GM23338 (cell line): ENCODE measurements at regions not wholly inside any gene's neighbourhood (a gene's known extent, or its start where the extent isn't known, plus 50 kb on each side); places are given as distances from the start of the nearest gene placed in this dataset.

Source experiments
- ATAC-seq: fragments of 200-7000 bp; cut with Tn5 transposase; 3 replicates; pipeline ENCODE4 v1.9.1; 2020
- DNase-seq: peaks from one replicate; pipeline ENCODE4 v3.0.0-alpha.2; 2015; ENCODE audit warnings: low spot score
- H2AFZ ChIP-seq: fragments of 200-600 bp; sonication (generic); 2 replicates; pipeline ENCODE4 v1.8.0; 2016; ENCODE audit warnings: antibody characterized with exemption, mild to moderate bottlenecking, moderate library complexity
- H3F3A ChIP-seq: fragments of 200-600 bp; sonication (generic); replicated peaks from 2 replicates; pipeline ENCODE4 v1.8.0; 2017; ENCODE audit warnings: antibody characterized with exemption, mixed run types, low read depth
- H3K27ac ChIP-seq: fragments of 200-600 bp; sonication (generic); 2 replicates; pipeline ENCODE4 v1.6.1; 2016; ENCODE audit warnings: low read depth
- H3K27me3 ChIP-seq: fragments of 200-600 bp; sonication (generic); 2 replicates; pipeline ENCODE4 v1.8.0; 2016; ENCODE audit warnings: mild to moderate bottlenecking, mixed run types, moderate library complexity; ENCODE audit not compliant: insufficient read depth
- H3K36me3 ChIP-seq: fragments of 200-600 bp; sonication (generic); 2 replicates; pipeline ENCODE4 v1.8.0; 2016; ENCODE audit warnings: mild to moderate bottlenecking; ENCODE audit not compliant: insufficient read depth
- H3K4me1 ChIP-seq: fragments of 200-600 bp; sonication (generic); 2 replicates; pipeline ENCODE4 v1.8.0; 2016; ENCODE audit warnings: mild to moderate bottlenecking, moderate library complexity; ENCODE audit not compliant: insufficient read depth
- H3K4me2 ChIP-seq: fragments of 200-600 bp; sonication (generic); 2 replicates; pipeline ENCODE4 v1.7.1; 2017; ENCODE audit warnings: mixed run types
- H3K4me3 ChIP-seq: fragments of 200-600 bp; sonication (generic); 2 replicates; pipeline ENCODE4 v1.6.1; 2016; ENCODE audit warnings: mixed run types
- H3K79me2 ChIP-seq: fragments of 200-600 bp; sonication (generic); replicated peaks from 2 replicates; pipeline ENCODE4 v1.8.0; 2017; ENCODE audit warnings: mild to moderate bottlenecking; ENCODE audit not compliant: insufficient read depth
- H3K9me2 ChIP-seq: fragments of 200-600 bp; sonication (generic); 2 replicates; pipeline ENCODE4 v1.8.0; 2017; ENCODE audit not compliant: insufficient read depth
- H4K20me1 ChIP-seq: fragments of 200-600 bp; sonication (generic); replicated peaks from 2 replicates; pipeline ENCODE4 v1.8.0; 2017; ENCODE audit warnings: mild to moderate bottlenecking; ENCODE audit not compliant: insufficient read depth
- H3K27ac Mint-ChIP-seq: 2 replicates; pipeline ENCODE4 v1.8.0; 2020; ENCODE audit warnings: inconsistent platforms, mild to moderate bottlenecking, moderate library complexity, mixed read lengths
- H3K27me3 Mint-ChIP-seq: 3 replicates; pipeline ENCODE4 v1.8.0; 2022; ENCODE audit warnings: low read depth, mild to moderate bottlenecking, moderate library complexity, mixed read lengths, inconsistent platforms; ENCODE audit not compliant: insufficient read depth, poor library complexity
- H3K36me3 Mint-ChIP-seq: 3 replicates; pipeline ENCODE4 v1.8.0; 2021; ENCODE audit warnings: low read depth, mild to moderate bottlenecking, inconsistent platforms, moderate library complexity, mixed read lengths
- H3K4me1 Mint-ChIP-seq: 3 replicates; pipeline ENCODE4 v1.8.0; 2020; ENCODE audit warnings: mild to moderate bottlenecking, inconsistent platforms, mixed read lengths
- H3K4me3 Mint-ChIP-seq: 3 replicates; pipeline ENCODE4 v1.8.0; 2021; ENCODE audit warnings: moderate library complexity, mild to moderate bottlenecking, inconsistent platforms, mixed read lengths
- H3K9me3 Mint-ChIP-seq: 3 replicates; pipeline ENCODE4 v1.8.0; 2020; ENCODE audit warnings: moderate library complexity, mild to moderate bottlenecking, inconsistent platforms, mixed read lengths
- CREB1 ChIP-seq: fragments of 250-450 bp; sonication (Bioruptor Pico); IDR thresholded peaks from 2 replicates; pipeline ENCODE4 v1.5.0; 2020; ENCODE audit warnings: low read depth, mild to moderate bottlenecking, moderate library complexity
- EZH2 ChIP-seq: fragments of 200-600 bp; sonication (generic); IDR thresholded peaks from one replicate; pipeline ENCODE4 v1.8.0; 2017; ENCODE audit warnings: antibody characterized with exemption, mild to moderate bottlenecking, low read depth; ENCODE audit not compliant: unreplicated experiment
- EZH2phosphoT487 ChIP-seq: fragments of 200-600 bp; sonication (generic); IDR thresholded peaks from one replicate; pipeline ENCODE4 v1.8.1; 2018; ENCODE audit warnings: antibody characterized with exemption; ENCODE audit not compliant: unreplicated experiment
- JUNB ChIP-seq: IDR thresholded peaks from one replicate; pipeline ENCODE4 v1.6.1; 2016; ENCODE audit warnings: antibody characterized with exemption; ENCODE audit not compliant: unreplicated experiment
- NANOG ChIP-seq: IDR thresholded peaks from 2 replicates; pipeline ENCODE4 v1.6.1; 2016; ENCODE audit warnings: antibody characterized with exemption, borderline replicate concordance
- POLR2AphosphoS5 ChIP-seq: IDR thresholded peaks from 2 replicates; pipeline ENCODE4 v1.6.1; 2016; ENCODE audit warnings: antibody characterized with exemption, low read depth
- STAT1 ChIP-seq: IDR thresholded peaks from one replicate; pipeline ENCODE4 v1.6.1; 2016; ENCODE audit warnings: antibody characterized with exemption; ENCODE audit not compliant: unreplicated experiment
- ZNF114 ChIP-seq: fragments of 250-450 bp; sonication (Bioruptor Pico); IDR thresholded peaks from 2 replicates; pipeline ENCODE4 v1.5.0; 2020; ENCODE audit warnings: mild to moderate bottlenecking, moderate library complexity
- ZNF331 ChIP-seq: fragments of 250-450 bp; sonication (Bioruptor Pico); IDR thresholded peaks from 2 replicates; pipeline ENCODE4 v1.5.0; 2020; ENCODE audit warnings: low read depth, mild to moderate bottlenecking, moderate library complexity
- TF ChIP-seq, protein P1 (sequence below): IDR thresholded peaks from one replicate; pipeline ENCODE4 v1.6.1; 2018; ENCODE audit warnings: antibody characterized with exemption; ENCODE audit not compliant: unreplicated experiment
- TF ChIP-seq, protein P2 (sequence below), 2 experiments: fragments of 200-600 bp in 1 of 2; sonication (generic) in 1 of 2; conservative IDR thresholded peaks; 2 replicates each; pipeline versions ENCODE4 v1.5.1 to v1.6.1; 2016 to 2017; ENCODE audit warnings: antibody characterized with exemption in 2 of 2, low read depth in 2 of 2, mild to moderate bottlenecking in 2 of 2, moderate library complexity in 1 of 2
- TF ChIP-seq, protein P3 (sequence below): IDR thresholded peaks from 2 replicates; pipeline ENCODE4 v1.6.1; 2016; ENCODE audit warnings: antibody characterized with exemption
- TF ChIP-seq, protein P4 (sequence below): fragments of 250-450 bp; sonication (Bioruptor Pico); IDR thresholded peaks from 2 replicates; pipeline ENCODE4 v1.5.0; 2020; ENCODE audit warnings: mild to moderate bottlenecking, moderate library complexity

DNA sequence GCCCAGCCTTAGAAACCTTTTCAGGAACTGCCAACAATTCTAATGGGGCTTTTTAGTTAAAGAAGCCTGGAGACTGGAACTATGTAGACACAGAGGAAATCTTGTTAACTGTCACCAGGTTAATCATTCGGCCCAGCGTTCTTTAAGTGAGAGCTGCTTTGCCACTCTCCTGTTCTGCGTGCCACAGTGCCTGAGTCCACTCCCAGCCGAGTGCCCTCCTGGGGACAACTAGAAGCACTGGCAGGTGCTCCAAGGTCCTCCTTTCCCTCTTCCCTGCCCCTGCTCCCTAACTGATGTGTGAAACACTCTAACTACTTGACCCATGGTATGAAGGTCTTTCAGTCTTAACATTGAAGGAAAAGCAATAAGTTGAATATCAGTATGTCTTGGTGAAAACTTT lies 151.2 kb upstream of the TLL1 start:
- TF ChIP-seq ZNF114 (CRISPR knock-in tag) (no peak), NANOG (no peak), CREB1 (CRISPR knock-in tag) (no peak), ZNF331 (CRISPR knock-in tag) (no peak), EZH2 (no peak), EZH2phosphoT487 (no peak), POLR2AphosphoS5 (no peak), STAT1 (no peak), JUNB (no peak)
- TF ChIP-seq, protein P1, sequence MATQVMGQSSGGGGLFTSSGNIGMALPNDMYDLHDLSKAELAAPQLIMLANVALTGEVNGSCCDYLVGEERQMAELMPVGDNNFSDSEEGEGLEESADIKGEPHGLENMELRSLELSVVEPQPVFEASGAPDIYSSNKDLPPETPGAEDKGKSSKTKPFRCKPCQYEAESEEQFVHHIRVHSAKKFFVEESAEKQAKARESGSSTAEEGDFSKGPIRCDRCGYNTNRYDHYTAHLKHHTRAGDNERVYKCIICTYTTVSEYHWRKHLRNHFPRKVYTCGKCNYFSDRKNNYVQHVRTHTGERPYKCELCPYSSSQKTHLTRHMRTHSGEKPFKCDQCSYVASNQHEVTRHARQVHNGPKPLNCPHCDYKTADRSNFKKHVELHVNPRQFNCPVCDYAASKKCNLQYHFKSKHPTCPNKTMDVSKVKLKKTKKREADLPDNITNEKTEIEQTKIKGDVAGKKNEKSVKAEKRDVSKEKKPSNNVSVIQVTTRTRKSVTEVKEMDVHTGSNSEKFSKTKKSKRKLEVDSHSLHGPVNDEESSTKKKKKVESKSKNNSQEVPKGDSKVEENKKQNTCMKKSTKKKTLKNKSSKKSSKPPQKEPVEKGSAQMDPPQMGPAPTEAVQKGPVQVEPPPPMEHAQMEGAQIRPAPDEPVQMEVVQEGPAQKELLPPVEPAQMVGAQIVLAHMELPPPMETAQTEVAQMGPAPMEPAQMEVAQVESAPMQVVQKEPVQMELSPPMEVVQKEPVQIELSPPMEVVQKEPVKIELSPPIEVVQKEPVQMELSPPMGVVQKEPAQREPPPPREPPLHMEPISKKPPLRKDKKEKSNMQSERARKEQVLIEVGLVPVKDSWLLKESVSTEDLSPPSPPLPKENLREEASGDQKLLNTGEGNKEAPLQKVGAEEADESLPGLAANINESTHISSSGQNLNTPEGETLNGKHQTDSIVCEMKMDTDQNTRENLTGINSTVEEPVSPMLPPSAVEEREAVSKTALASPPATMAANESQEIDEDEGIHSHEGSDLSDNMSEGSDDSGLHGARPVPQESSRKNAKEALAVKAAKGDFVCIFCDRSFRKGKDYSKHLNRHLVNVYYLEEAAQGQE, result no peak
- TF ChIP-seq, protein P2, sequence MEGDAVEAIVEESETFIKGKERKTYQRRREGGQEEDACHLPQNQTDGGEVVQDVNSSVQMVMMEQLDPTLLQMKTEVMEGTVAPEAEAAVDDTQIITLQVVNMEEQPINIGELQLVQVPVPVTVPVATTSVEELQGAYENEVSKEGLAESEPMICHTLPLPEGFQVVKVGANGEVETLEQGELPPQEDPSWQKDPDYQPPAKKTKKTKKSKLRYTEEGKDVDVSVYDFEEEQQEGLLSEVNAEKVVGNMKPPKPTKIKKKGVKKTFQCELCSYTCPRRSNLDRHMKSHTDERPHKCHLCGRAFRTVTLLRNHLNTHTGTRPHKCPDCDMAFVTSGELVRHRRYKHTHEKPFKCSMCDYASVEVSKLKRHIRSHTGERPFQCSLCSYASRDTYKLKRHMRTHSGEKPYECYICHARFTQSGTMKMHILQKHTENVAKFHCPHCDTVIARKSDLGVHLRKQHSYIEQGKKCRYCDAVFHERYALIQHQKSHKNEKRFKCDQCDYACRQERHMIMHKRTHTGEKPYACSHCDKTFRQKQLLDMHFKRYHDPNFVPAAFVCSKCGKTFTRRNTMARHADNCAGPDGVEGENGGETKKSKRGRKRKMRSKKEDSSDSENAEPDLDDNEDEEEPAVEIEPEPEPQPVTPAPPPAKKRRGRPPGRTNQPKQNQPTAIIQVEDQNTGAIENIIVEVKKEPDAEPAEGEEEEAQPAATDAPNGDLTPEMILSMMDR (conservative IDR thresholded peaks at IDR 0.05; ENCODE audit: low read depth in 2 of 2), result no peak
- TF ChIP-seq, protein P3, sequence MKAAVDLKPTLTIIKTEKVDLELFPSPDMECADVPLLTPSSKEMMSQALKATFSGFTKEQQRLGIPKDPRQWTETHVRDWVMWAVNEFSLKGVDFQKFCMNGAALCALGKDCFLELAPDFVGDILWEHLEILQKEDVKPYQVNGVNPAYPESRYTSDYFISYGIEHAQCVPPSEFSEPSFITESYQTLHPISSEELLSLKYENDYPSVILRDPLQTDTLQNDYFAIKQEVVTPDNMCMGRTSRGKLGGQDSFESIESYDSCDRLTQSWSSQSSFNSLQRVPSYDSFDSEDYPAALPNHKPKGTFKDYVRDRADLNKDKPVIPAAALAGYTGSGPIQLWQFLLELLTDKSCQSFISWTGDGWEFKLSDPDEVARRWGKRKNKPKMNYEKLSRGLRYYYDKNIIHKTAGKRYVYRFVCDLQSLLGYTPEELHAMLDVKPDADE, result no peak
- TF ChIP-seq, protein P4, sequence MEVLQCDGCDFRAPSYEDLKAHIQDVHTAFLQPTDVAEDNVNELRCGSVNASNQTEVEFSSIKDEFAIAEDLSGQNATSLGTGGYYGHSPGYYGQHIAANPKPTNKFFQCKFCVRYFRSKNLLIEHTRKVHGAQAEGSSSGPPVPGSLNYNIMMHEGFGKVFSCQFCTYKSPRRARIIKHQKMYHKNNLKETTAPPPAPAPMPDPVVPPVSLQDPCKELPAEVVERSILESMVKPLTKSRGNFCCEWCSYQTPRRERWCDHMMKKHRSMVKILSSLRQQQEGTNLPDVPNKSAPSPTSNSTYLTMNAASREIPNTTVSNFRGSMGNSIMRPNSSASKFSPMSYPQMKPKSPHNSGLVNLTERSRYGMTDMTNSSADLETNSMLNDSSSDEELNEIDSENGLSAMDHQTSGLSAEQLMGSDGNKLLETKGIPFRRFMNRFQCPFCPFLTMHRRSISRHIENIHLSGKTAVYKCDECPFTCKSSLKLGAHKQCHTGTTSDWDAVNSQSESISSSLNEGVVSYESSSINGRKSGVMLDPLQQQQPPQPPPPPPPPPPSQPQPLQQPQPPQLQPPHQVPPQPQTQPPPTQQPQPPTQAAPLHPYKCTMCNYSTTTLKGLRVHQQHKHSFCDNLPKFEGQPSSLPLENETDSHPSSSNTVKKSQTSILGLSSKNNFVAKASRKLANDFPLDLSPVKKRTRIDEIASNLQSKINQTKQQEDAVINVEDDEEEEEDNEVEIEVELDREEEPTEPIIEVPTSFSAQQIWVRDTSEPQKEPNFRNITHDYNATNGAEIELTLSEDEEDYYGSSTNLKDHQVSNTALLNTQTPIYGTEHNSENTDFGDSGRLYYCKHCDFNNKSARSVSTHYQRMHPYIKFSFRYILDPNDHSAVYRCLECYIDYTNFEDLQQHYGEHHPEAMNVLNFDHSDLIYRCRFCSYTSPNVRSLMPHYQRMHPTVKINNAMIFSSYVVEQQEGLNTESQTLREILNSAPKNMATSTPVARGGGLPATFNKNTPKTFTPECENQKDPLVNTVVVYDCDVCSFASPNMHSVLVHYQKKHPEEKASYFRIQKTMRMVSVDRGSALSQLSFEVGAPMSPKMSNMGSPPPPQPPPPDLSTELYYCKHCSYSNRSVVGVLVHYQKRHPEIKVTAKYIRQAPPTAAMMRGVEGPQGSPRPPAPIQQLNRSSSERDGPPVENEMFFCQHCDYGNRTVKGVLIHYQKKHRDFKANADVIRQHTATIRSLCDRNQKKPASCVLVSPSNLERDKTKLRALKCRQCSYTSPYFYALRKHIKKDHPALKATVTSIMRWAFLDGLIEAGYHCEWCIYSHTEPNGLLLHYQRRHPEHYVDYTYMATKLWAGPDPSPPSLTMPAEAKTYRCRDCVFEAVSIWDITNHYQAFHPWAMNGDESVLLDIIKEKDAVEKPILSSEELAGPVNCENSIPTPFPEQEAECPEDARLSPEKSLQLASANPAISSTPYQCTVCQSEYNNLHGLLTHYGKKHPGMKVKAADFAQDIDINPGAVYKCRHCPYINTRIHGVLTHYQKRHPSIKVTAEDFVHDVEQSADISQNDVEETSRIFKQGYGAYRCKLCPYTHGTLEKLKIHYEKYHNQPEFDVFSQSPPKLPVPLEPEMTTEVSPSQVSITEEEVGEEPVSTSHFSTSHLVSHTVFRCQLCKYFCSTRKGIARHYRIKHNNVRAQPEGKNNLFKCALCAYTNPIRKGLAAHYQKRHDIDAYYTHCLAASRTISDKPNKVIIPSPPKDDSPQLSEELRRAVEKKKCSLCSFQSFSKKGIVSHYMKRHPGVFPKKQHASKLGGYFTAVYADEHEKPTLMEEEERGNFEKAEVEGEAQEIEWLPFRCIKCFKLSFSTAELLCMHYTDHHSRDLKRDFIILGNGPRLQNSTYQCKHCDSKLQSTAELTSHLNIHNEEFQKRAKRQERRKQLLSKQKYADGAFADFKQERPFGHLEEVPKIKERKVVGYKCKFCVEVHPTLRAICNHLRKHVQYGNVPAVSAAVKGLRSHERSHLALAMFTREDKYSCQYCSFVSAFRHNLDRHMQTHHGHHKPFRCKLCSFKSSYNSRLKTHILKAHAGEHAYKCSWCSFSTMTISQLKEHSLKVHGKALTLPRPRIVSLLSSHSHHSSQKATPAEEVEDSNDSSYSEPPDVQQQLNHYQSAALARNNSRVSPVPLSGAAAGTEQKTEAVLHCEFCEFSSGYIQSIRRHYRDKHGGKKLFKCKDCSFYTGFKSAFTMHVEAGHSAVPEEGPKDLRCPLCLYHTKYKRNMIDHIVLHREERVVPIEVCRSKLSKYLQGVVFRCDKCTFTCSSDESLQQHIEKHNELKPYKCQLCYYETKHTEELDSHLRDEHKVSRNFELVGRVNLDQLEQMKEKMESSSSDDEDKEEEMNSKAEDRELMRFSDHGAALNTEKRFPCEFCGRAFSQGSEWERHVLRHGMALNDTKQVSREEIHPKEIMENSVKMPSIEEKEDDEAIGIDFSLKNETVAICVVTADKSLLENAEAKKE, result no peak
- peak; percentile 37; the same call in 1 of the 3 replicates for ATAC-seq
- Histone ChIP-seq H3K9me2 (no peaks in the 10 kb centered on the region), H3K27me3 (no peaks in the 10 kb centered on the region), H4K20me1 (no peaks in the 10 kb centered on the region), H3K36me3 (no peaks in the 10 kb centered on the region), H2AFZ (no peak overlapping the region), H3K79me2 (no peaks in the 10 kb centered on the region), H3F3A (no peaks in the 10 kb centered on the region), H3K4me2 (no peak overlapping the region), H3K4me3 (no peak overlapping the region), H3K4me1 (peaks cover 35% of the 10 kb centered on the region), H3K27ac (no peak overlapping the region)
- no peak overlapping the region for H3K27ac Mint-ChIP-seq
- no peak overlapping the region for H3K4me3 Mint-ChIP-seq
- H3K4me1 Mint-ChIP-seq, result peaks cover 36% of the 10 kb centered on the region
- H3K9me3 Mint-ChIP-seq, result no peaks in the 10 kb centered on the region
- H3K27me3 Mint-ChIP-seq, result no peaks in the 10 kb centered on the region
- no peaks in the 10 kb centered on the region for H3K36me3 Mint-ChIP-seq
- DNase-seq, result no peak
